ENCODE measurements at regions not wholly inside any gene's neighbourhood (a gene's known extent, or its start where the extent isn't known, plus 50 kb on each side); places are given as distances from the start of the nearest gene placed in this dataset.
"Not testable (repeated sequence)": the region's sequence is repeated elsewhere in the genome, so short reads cannot be mapped to it uniquely, and the experiment has no call there.

GRCh38 chr7:68550635-68551034, 1047.6 kb upstream of the AUTS2 start:
- DNase-seq (ENCODE audit: low spot score), result no peak

DNA sequence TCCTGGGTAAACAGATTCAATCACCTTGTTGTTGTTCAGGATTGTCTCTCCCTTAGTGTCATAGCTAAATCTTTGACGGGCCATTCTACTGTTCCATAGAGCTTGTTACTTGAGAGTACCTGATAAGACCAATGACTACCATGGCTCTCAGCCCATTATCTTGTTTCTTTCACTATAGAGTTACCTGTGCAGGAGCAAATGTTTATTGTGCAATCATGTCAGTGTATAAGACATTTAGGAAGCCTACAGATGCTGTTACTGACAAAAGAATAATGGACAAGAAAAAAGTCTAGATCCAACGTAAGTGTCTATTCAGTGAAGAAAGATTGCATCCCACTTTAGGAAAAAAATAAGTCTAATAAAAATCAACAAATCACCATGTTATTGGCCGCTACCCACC, 1041.7 kb upstream of the AUTS2 start:
- no peak for DNase-seq (ENCODE audit: low spot score)

DNA sequence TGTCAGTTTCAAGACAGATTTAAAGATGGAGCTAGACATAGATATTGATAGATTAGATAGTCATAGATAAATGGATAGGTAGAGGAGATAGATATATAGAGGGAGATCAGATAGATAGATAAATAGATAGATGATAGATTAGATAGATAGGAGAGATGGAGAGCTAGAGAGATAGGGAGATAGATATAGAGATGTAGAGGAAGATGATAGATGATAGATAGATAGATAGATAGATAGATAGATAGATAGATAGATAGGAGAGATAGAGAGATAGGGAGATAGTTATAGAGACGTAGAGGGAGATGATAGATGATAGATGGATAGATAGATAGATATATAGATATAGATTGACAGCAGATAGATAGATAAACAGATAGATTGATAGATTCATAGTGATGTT, 1038.8 kb upstream of the AUTS2 start:
- no peak for DNase-seq (ENCODE audit: low spot score)

- no peak for DNase-seq (ENCODE audit: low spot score)
These were observed 1035.9 kb upstream of the AUTS2 start for GRCh38 chr7:68562323-68562899.

DNA sequence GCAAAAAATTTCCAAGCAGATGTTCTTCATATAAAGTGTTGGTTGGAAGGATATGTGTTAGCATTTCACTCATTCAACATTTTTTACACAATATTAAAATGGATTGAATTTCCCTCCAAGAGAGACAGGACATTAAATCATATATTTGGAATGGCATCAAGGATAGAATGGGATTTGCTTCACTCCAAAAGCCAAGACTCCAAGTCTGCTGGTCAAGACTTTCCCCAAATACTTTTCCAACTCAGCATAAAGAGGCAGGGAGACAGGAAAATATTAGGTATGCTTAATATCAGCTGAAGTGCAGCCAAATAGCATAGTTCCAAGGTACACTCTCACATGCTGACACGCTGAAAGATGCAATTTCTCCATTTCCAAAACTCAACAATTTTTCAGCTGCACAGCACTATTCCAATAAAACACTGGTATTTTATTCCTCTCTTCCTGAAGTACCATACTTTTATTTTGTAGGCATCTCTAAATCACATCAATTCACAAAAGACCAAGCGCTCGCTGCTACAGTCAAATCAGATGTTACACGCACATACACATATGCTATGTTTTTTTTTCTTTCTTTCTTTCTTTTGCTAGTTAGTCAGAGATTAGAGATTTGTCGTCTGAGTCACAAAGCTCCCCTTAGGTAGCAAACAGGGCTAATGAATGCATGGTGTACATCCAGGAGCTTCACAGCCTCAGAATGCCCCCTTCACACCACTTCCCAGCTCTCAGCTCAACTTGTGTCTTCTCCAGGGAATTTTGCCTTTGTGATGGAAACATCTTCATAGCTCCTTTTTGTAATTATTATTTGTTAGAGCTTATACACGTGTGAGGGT, 1033.8 kb upstream of the AUTS2 start:
- no peak for DNase-seq (ENCODE audit: low spot score)

GRCh38 chr7:68571286-68571685, 1027.0 kb upstream of the AUTS2 start:
- DNase-seq (ENCODE audit: low spot score), result no peak

GRCh38 chr7:68573271-68574005, 1024.8 kb upstream of the AUTS2 start:
- DNase-seq (ENCODE audit: low spot score), result no peak

GRCh38 chr7:68576366-68576765, 1021.9 kb upstream of the AUTS2 start:
- DNase-seq (ENCODE audit: low spot score), result no peak

DNA sequence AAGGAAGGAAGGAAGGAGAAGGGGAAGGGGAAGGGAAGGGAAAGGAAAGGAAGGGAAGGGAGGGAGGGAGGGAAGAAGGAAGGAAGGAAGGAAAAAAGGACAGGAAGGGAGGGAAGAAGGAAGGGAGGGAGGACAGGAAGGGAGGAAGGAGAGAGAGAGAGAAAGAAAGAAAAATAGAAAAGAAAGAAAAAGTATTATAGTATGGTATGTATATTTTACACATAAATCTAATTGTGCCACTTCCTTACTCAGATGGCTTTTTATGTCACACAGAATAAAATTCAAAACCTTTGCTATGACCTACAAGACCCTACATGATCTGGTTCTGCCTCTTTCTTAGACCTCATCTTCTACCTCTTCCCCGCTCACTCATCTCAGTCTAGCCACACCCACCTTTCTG, 1016.9 kb upstream of the AUTS2 start:
- no peak for DNase-seq (ENCODE audit: low spot score)

- DNase-seq (ENCODE audit: low spot score), result no peak
These were observed 1010.7 kb upstream of the AUTS2 start for GRCh38 chr7:68587599-68587998.

- DNase-seq (ENCODE audit: low spot score), result no peak
These were observed 996.4 kb upstream of the AUTS2 start for GRCh38 chr7:68601826-68602225.

DNA sequence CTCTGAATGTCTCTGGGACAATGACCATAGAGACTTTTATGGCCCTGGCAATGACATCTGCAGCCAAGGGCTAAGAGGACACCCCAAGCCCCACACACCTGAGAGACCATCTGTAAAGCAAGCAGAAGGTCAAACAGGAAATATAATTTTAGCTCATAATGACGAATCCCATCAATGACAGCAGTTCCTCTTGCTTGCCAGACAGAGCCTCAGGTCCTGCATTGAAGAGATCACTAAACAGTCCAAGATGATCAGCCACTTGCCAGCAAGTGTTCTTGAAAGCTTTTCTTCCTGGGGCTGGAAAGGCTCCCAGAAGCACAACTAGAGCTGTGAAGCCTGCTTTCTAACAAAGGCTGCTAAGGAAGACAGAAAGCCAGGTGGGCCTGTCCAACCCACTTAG, 993.7 kb upstream of the AUTS2 start:
- no peak for DNase-seq (ENCODE audit: low spot score)

GRCh38 chr7:68610701-68611100, 987.6 kb upstream of the AUTS2 start:
- no peak for DNase-seq (ENCODE audit: low spot score)

GRCh38 chr7:68613405-68613804, 984.9 kb upstream of the AUTS2 start:
- DNase-seq (ENCODE audit: low spot score), result no peak

GRCh38 chr7:68613897-68614296, 984.4 kb upstream of the AUTS2 start:
- DNase-seq (ENCODE audit: low spot score), result no peak

- DNase-seq (ENCODE audit: low spot score), result no peak
These were observed 978.7 kb upstream of the AUTS2 start for GRCh38 chr7:68619526-68619925.

DNA sequence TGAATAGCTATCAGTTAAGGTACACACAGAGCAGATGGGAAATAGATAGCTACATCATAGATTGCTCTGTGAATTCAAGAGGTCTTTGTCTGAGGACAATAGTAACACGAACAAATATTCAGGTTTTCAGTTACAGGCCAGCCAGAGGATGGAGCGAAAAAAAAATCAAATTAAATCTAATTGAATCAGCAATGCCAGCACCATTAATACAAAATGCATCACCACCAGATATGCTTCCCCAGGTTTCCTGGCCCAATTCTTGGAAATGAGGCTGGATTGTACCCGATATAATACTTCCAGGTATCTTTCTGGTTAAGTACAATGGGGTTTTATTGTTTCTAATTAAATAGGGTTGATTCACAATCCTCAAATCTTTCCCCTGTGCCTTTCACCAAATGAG, 975.8 kb upstream of the AUTS2 start:
- no peak for DNase-seq (ENCODE audit: low spot score)

- no peak for DNase-seq (ENCODE audit: low spot score)
These were observed 975.2 kb upstream of the AUTS2 start for GRCh38 chr7:68623030-68623429.

- no peak for DNase-seq (ENCODE audit: low spot score)
These were observed 970.9 kb upstream of the AUTS2 start for GRCh38 chr7:68627247-68627864.

DNA sequence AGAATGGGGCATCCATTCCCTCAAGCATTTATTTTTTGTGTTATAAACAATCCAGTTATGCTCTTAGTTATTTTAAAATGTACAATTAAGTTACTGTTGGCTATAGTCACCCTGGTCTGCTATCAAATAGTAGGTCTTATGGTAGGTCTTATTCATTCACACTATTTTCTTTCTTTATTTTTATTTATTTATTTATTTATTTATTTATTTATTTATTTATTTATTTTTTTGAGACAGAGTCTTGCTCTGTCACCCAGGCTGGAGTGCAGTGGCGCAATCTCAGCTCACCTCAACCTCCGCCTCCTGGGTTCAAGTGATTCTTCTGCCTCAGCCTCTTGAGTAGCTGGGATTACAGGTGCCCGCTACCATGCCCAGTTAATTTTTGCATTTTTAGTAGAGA, 967.4 kb upstream of the AUTS2 start:
- not testable (repeated sequence) for DNase-seq (ENCODE audit: low spot score)

GRCh38 chr7:68640103-68640502, 958.2 kb upstream of the AUTS2 start:
- no peak for DNase-seq (ENCODE audit: low spot score)

GRCh38 chr7:68642727-68643126, 955.5 kb upstream of the AUTS2 start:
- DNase-seq (ENCODE audit: low spot score), result no peak

DNA sequence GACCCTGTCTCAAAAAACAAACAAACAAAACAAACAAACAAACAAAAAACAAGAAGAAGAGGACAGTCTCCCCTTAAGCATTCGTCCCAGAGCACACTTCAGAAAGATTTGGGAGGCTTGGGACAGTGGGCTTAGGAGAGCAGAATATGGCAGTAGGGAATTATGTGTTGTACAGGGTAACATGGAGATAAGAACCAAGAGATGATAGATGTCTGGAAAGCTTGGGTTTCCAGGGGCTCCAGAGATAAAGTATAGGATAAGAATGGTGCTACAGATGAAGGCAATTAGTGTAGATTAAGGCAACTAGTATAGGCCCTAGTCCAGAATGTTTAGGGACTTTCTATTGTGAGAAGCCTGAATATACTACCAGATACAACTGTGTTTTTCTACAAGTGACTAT, 934.9 kb upstream of the AUTS2 start:
- no peak for DNase-seq (ENCODE audit: low spot score)
